Stimulated activated CD4-positive, alpha-beta T cell treated with anti-CD3 and anti-CD28 coated beads, Interleukin-1b, Interleukin-23, amount 100 ng/mL, for 48 hours (primary cell): ENCODE measurements at regions not wholly inside any gene's neighbourhood (a gene's known extent, or its start where the extent isn't known, plus 50 kb on each side); places are given as distances from the start of the nearest gene placed in this dataset.

ENCODE experiments used
- DNase-seq: peaks from one replicate; pipeline ENCODE4 v3.0.0-alpha.2; 2020

GRCh38 chr13:21970918-21971317 is 300.0 kb downstream of the FGF9 start:
- DNase-seq = no peak

- no peak for DNase-seq
Measured at GRCh38 chr13:21971662-21972621, 301.1 kb downstream of the FGF9 start.

GRCh38 chr13:21973437-21974125 is 302.7 kb downstream of the FGF9 start:
- DNase-seq = peak; percentile 9

DNA sequence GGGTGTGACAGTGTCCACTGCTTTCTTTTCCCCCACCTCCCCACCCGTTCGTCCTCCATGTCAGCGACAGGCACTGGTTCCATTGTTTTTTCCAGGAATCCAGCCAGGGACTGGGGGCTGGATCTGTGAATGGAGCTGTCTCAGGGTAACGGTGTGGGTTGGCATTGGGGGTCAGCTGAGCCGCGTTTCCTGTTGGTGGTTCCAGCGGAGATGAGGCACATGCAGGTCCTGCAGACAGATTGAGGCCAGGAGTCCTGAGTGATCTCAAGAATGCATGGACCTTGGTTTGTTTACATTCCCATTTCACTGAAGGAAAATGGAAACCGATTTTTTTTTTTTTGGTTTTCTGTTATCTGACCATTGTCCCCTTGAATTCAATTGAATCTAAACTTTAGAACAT is 303.9 kb downstream of the FGF9 start:
- DNase-seq = no peak

DNA sequence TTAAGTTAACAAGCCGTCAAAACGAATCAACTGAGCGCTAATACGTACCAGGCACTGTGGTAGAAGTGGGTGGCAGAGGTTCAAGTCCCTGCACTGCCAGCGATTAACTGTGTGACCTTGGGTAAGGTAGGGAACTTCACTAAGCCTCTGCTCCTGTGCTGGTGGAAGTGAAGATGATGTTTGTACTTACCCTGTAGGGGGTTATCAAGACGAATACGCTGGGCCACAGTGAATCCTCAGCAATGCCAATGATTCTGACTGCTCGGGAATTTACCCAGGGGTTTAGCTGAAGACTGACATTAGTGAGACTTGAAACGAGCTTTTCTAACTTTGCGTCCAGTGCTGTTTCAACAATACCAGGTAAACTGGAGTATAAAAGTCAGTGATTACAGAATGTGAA is 305.3 kb downstream of the FGF9 start:
- DNase-seq = no peak

- DNase-seq = no peak
Measured at GRCh38 chr13:21979161-21979806, 308.4 kb downstream of the FGF9 start.

DNA sequence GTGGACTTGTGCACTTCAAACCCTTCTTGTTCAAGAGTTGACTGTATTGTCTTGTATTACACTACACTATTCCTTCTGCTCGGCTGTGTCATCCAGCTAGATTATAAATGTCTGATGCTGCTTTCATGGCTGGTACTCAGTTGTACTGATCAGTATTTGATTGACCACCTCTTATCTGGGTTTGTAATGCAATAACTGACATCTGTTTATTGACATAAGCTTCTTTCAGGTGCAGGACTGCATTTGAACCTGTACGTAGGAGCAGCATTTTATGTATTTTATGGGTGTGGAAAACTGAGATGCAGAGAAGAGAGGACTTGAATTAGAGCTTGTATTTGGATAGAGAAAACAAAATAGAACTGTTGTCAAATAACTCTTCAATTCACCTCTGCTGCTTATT is 309.2 kb downstream of the FGF9 start:
- no peak for DNase-seq

DNA sequence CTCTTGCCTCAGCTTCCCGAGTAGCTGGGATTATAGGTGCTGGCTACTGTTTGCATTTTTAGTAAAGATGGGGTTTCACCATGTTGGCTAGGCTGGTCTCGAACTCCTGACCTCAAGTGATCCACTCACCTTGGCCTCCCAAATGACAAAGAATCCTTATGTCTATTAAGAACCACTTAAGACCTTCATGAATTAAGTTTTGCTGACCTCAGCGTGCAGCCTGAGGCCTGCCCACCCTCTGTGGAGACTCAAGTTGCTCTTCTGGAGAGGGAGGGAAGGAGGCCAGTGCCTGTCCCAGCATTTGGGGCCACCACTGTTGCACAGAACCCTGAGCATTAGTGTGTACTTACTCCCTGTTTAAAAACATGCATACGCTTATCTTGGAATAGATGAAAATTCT is 313.3 kb downstream of the FGF9 start:
- DNase-seq = no peak

GRCh38 chr13:21986602-21987001 is 315.7 kb downstream of the FGF9 start:
- DNase-seq = no peak

DNA sequence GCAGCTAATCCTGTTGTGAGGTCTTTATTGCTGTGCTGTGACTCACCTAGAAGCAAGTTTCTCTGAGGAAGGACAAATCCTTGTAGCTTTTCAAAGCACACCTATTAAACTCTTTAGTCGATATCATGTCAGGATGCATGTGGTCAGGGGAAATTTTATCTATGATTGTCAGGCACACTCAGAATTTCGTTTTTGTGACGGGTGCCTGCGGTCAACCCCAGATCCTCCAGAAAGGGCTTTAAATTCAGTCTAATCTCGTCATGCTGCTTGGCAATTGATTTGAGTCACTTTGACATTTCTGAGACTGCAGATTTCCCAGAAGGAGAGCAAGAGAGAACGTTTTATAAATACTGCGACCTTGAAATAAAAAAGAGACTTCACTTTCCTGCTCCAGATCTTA is 316.9 kb downstream of the FGF9 start:
- DNase-seq = no peak

DNA sequence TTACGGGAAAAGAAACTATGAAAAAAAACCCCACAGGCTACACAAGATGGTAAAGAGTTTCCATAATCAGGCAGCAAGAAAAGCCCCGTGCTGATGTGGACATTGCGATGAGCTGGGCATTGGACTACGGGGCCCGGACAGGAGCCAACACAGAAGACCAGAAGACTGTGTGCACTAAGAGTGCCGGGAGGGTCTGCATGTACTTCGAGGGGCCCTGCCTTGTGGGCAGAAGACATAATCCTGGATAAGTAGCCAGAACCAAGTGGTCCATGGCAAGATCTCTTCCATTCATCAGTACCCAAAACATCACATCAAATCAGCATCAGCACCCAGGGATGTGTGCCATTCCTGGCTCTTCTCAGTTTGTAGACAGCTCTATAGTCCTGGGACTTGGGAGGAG is 317.8 kb downstream of the FGF9 start:
- DNase-seq = no peak

DNA sequence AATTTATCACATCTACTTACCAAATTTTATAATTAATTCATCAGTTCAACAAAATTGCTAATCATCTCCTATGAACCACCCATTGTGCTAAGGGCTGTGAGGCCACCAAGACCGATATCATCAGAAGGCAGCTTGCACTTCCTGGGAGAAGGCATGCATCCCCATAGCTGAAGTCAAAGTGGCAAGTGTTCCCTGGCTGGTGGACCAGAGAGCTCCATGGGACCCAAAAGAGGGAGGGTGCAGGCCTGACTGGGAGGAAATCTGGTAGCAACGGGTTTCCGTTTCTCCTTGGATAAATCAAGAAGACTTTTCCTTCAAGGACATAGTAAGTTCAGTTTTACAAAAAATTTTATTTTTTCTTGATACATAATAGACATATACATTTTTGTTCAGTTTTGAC is 325.2 kb downstream of the FGF9 start:
- no peak for DNase-seq

GRCh38 chr13:21997726-21998125 is 326.9 kb downstream of the FGF9 start:
- no peak for DNase-seq

GRCh38 chr13:21998279-21998990 is 327.6 kb downstream of the FGF9 start:
- no peak for DNase-seq

DNA sequence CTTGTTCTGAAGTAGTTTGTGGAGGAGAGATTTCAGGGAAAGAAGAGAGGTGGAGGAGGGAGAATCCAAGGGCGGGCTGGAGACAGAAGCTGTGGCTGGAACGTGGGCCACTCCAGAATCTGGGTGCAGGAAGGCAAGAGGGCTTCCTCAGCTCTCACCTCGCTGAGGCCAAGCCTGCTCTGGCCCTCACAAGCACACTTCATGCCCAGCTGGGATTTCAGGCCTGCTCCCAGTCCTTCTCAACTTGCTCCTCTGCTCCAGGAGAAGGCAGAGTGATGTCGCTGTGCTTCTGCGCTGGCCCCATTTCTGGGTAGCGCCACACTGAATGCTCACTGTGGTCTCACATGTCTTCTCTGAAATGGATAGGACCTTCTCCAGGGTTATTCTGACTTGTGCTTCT is 328.8 kb downstream of the FGF9 start:
- no peak for DNase-seq

- no peak for DNase-seq
Measured at GRCh38 chr13:22000191-22000590, 329.3 kb downstream of the FGF9 start.

- no peak for DNase-seq
Measured at GRCh38 chr13:22001336-22001735, 330.5 kb downstream of the FGF9 start.

DNA sequence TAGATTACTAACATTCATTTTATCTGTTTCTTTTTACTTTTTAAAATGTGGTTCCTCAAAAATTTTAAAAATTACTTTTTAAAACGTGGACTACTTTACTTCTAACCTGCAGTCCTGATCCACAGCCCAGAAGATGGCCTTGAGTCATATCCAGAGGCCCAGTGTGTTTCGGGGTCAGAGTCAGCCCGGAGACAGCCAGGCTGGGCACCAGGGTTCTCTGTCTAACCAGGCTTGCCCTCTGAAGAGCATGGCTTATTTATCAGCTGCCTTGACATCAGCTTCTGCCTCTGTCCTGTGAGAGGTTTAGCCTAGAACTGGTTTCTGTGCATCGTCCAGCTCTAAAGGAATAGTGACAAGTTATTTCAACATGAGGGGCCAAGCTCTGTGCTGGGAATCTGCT is 332.0 kb downstream of the FGF9 start:
- no peak for DNase-seq

GRCh38 chr13:22009500-22009899 is 338.6 kb downstream of the FGF9 start:
- DNase-seq = no peak

DNA sequence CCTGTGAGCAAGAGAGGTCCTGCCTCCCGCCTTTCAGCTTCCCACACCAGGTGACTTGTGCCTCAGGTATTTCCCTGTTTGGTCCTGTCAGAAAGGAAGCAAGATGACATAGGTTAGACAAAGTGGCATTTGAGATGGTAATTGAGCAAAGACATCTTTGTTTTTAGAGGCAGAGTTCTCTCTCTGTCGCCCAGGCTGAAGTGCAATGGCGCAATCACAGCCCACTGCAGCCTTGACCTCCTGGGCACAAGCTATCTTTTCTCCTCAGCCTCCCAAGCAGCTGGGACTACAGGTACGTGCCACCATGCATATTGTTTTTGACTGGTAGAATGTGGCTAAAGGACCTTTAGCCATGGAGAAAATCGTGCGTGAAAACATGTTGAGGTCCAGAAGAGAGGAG is 339.1 kb downstream of the FGF9 start:
- no peak for DNase-seq

DNA sequence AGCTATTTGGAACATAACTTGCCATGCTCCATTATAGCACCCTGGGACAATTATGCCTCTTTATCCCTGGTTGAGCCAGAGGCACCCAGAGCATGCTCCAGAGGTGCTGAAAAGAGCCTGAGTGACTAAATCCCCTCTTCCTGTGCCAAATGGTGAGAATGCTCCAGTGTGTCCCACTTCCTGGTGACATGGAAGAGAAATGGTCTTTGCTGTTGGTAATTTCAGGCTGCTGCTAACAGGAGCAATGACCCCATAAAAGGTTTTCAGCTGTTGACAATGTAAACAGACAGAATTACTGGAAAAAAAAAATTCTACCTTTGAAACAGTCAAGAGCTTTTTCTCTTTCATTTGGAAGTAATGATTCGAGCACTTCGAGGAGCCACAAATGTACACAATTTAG is 341.8 kb downstream of the FGF9 start:
- no peak for DNase-seq

- no peak for DNase-seq
Measured at GRCh38 chr13:22014469-22014868, 343.6 kb downstream of the FGF9 start.

GRCh38 chr13:22017226-22017625 is 346.4 kb downstream of the FGF9 start:
- DNase-seq = no peak
